ENCODE measurements at regions not wholly inside any gene's neighbourhood (a gene's known extent, or its start where the extent isn't known, plus 50 kb on each side); places are given as distances from the start of the nearest gene placed in this dataset.

GRCh38 chr6:94511502-94512088 lies 1065.7 kb upstream of the MANEA start:
- no peak for DNase-seq

GRCh38 chr6:94510877-94511276 lies 1066.5 kb upstream of the MANEA start:
- DNase-seq: no peak

GRCh38 chr6:94501516-94501915 lies 1075.8 kb upstream of the MANEA start:
- peak in 1 of 2 donors; percentile 18 for DNase-seq

- no peak for DNase-seq
Measured at GRCh38 chr6:94498099-94498498, 1078.7 kb upstream of the EPHA7 start.

GRCh38 chr6:94494500-94494899 lies 1075.1 kb upstream of the EPHA7 start:
- DNase-seq: no peak

- no peak for DNase-seq
Measured at GRCh38 chr6:94487371-94487770, 1068.0 kb upstream of the EPHA7 start.

GRCh38 chr6:94478133-94479005 lies 1059.0 kb upstream of the EPHA7 start:
- DNase-seq: no peak

GRCh38 chr6:94468830-94469229 lies 1049.5 kb upstream of the EPHA7 start:
- no peak for DNase-seq

- no peak for DNase-seq
Measured at GRCh38 chr6:94464018-94464510, 1044.7 kb upstream of the EPHA7 start.

- no peak for DNase-seq
Measured at GRCh38 chr6:94463306-94463705, 1043.9 kb upstream of the EPHA7 start.

GRCh38 chr6:94462231-94462630 lies 1042.9 kb upstream of the EPHA7 start:
- DNase-seq: no peak

GRCh38 chr6:94456266-94456665 lies 1036.9 kb upstream of the EPHA7 start:
- no peak for DNase-seq

- no peak for DNase-seq
Measured at GRCh38 chr6:94454231-94454630, 1034.9 kb upstream of the EPHA7 start.

GRCh38 chr6:94446120-94446519 lies 1026.8 kb upstream of the EPHA7 start:
- DNase-seq: no peak

GRCh38 chr6:94443701-94444100 lies 1024.3 kb upstream of the EPHA7 start:
- DNase-seq: no peak

GRCh38 chr6:94424692-94425091 lies 1005.3 kb upstream of the EPHA7 start:
- no peak for DNase-seq

GRCh38 chr6:94417363-94417762 lies 998.0 kb upstream of the EPHA7 start:
- no peak for DNase-seq

- no peak for DNase-seq
Measured at GRCh38 chr6:94414041-94414440, 994.7 kb upstream of the EPHA7 start.

GRCh38 chr6:94401311-94401710 lies 982.0 kb upstream of the EPHA7 start:
- DNase-seq: no peak

GRCh38 chr6:94394822-94395221 lies 975.5 kb upstream of the EPHA7 start:
- no peak for DNase-seq

GRCh38 chr6:94389218-94389617 lies 969.9 kb upstream of the EPHA7 start:
- DNase-seq: no peak

- DNase-seq: no peak
Measured at GRCh38 chr6:94377835-94378234, 958.5 kb upstream of the EPHA7 start.

GRCh38 chr6:94376876-94377275 lies 957.5 kb upstream of the EPHA7 start:
- no peak for DNase-seq

GRCh38 chr6:94372229-94372628 lies 952.9 kb upstream of the EPHA7 start:
- no peak for DNase-seq

All from inflammatory macrophage (primary cell).